ENCODE measurements at regions not wholly inside any gene's neighbourhood (a gene's known extent, or its start where the extent isn't known, plus 50 kb on each side); places are given as distances from the start of the nearest gene placed in this dataset.
"Not testable (repeated sequence)": the region's sequence is repeated elsewhere in the genome, so short reads cannot be mapped to it uniquely, and the experiment has no call there.

DNA sequence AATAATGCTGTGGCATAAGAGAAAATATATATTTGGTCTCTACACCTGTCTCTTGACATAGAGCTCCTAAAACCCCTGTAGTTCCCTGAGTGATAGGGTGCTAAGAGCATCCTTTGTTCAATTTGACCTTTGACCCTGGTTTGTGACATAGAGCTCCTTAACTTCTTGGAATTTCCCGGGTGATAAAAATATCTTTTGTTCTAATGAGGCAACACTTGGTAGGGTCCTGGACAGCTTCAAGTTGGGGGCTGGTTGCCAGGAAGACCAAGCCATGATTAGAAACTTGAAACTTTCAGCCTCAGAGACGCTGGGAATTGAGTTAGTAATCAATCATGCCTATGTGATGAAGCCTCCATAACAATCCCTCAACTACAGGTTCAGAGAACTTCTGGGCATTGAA, 105.4 kb downstream of the CASP12 start:
- DNase-seq, result no peak
- no peak for TF ChIP-seq GATA1 (IDR thresholded peaks at IDR 0.05; ENCODE audit: low read depth, low read length)
- TF ChIP-seq POLR2A (IDR thresholded peaks at IDR 0.05; ENCODE audit: low read length), result no peak

DNA sequence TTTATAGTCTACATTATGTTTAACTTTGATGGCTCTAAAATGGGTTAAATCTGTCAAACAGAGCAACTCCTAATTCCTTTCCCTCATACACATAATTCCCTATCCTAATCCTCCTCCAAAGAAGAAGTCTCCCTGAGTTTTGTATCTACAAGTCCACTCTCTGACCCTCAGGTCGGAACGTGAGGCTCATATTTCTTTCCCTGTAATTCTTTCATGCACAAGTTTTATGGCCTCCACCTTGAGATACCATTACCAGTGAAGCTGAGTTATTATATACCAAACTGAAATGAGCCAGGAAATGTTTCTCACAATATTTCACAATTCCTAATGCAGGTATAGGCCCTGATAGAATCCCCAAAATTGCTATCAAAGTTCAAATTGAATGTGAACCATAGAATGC, 106.4 kb downstream of the CASP12 start:
- DNase-seq, result no peak
- TF ChIP-seq POLR2A (IDR thresholded peaks at IDR 0.05; ENCODE audit: low read length) (no peak), GATA1 (IDR thresholded peaks at IDR 0.05; ENCODE audit: low read depth, low read length) (no peak)

DNA sequence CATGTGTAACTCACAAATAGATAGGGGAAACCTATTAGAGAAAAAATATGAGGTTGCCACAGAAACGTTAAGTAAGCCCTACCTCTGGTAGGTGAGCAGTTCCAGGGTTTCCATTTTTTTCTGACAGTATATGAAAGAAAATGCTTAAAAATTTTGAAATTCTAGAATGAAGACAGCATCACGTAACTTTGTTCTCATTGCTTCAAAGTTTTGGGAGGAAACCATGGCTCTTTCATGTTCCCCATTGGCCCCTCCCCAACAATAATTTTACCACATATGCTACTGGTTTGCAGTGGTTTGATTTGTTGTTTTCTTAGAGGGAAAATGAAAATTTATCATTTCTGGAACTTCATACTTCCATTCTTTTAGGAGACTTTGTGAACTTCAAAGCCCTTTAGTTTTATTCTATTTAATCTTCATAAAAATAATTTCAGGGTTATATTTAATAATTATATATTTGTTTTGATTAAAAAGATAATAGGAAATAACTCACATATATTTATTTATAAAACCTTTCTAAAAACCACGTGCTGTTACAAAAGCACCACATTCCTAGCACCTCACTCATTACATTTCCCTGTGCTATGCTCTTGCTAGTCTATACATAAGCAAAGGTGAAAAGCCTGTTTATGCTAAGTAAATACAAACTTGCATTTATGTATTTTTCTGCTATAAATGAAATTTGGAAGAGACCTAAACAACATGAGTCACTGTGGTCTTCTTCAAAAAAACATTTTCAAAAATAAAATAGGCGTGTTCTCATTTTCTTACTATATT, 113.4 kb downstream of the CASP12 start:
- no peak for DNase-seq
- TF ChIP-seq POLR2A (IDR thresholded peaks at IDR 0.05; ENCODE audit: low read length) (no peak), GATA1 (IDR thresholded peaks at IDR 0.05; ENCODE audit: low read depth, low read length) (no peak)

DNA sequence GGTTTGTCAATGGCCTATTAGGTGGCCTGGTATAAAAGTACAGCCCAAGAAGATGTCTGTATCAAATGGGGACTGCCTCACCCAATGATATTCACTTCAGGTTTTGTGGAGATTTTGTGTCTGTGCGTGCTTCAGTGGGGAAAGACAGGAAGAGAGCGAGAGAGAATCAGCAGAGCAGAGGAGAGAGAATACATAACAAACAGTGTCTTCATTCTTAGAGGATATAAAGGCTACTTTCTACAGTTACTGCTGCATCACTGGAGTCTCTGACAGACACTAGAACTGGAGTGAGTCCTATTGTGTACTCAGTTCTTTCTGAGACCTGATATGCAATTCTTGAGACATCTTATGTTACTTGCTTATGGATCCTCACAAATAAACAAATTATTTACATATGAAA, 115.0 kb downstream of the CASP12 start:
- no peak for DNase-seq
- TF ChIP-seq GATA1 (IDR thresholded peaks at IDR 0.05; ENCODE audit: low read depth, low read length) (no peak), POLR2A (IDR thresholded peaks at IDR 0.05; ENCODE audit: low read length) (no peak)

DNA sequence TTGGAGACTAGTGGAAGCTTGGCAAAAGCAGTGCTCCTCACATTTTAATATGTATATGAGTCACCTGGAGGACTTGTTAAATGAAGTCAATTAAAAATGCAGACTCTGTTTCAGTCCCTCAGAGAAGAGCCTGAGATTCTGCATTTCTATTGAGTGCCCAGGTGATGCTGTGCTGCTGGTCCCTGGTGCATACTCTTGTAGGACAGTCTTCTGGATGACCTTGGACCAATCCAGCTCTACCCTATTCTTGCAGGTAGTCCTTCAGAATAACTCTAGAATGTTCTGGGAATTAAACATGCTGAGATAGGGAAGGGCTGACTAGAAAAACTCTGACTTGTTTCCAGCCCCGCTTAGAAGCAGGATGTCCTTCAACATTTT, 115.9 kb downstream of the CASP12 start:
- DNase-seq, result no peak
- TF ChIP-seq POLR2A (IDR thresholded peaks at IDR 0.05; ENCODE audit: low read length), result no peak
- TF ChIP-seq GATA1 (IDR thresholded peaks at IDR 0.05; ENCODE audit: low read depth, low read length), result no peak

DNA sequence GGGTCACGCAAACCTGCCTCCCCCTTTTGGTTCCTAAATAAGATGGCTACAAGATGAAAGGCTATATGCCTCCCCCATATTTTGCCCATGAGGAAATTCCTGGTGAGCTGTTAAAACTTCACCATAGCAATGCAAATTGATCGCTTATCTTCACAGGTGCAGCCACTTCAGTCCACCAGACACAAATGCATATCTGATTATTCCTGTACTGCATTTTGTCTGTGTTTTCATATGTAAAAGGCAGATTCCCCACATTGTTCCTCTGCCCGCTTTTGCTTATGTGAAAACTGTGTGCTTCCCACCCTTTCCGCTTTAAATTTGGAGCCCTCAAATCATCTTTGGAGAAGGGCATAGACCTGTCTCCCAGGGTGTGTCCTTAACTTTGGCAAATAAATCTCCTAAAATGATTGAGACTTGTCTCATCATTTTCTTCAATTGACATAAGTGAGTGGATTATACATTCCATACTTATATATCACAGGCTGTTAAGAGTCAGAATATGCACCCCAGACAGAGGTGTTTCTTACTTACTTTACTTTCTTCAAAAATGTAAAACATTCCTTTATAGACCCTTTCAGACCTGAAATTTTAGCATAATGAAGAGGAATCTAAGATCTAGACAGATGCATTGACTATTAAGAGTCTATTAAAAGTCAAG, 116.4 kb downstream of the CASP12 start:
- no peak for DNase-seq
- no peak for TF ChIP-seq GATA1 (IDR thresholded peaks at IDR 0.05; ENCODE audit: low read depth, low read length)
- no peak for TF ChIP-seq POLR2A (IDR thresholded peaks at IDR 0.05; ENCODE audit: low read length)

DNA sequence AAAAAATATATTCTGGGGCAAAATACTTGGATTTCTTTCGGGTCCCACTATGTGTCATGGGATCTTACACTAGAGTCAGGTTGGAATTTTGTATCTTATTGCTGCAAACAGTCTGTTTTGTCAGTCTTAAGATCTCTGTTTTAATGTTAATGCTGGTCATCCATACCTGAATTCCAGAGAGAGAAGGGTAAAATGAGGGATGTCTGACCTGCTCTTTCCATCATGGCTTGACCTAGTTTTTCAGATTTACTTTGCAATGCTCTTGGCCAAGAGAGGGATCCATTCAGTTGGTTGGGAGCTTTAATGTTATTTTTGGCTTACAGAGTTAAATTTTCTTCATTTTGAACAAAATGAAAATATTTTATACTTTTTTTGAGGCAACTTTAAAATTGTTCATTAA, 117.2 kb downstream of the CASP12 start:
- DNase-seq, result no peak

DNA sequence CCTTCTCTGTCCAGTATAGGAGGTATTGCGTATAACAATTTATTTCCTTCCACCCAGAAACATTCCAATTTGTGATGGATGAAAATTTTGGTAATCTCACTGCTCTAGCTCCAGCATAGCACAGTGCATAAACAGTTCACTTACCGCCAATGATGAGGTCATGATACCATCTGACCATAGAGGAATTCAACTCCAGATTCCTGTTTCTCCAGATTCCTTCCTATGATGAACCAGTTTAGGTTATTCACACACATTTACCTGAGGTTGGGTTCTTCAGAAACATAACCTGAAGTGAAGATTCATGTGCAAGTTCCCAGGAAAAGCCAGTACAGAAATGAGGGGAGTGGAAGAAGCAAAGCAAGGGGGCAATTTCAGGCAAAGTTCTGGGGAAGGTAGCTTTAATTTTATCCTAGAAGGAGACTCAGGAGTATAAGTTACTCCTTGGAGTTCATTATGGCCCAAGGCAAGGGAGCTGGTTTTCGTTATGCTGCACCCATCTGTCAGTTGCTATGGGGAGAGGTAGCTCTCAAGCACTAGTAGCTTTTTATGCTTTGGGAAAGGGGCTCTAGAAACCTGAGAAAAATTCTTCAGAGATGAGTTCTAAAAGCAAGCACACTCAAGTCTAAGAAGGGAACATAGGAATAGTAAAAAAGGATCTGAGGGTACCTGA, 121.6 kb downstream of the CASP12 start:
- TF ChIP-seq GATA1 (IDR thresholded peaks at IDR 0.05; ENCODE audit: low read depth, low read length) (no peak), POLR2A (IDR thresholded peaks at IDR 0.05; ENCODE audit: low read length) (no peak)
- DNase-seq, result no peak

More for the DNA sequence above, 117.2 kb downstream of the CASP12 start:
- TF ChIP-seq POLR2A (IDR thresholded peaks at IDR 0.05; ENCODE audit: low read length), result no peak

DNA sequence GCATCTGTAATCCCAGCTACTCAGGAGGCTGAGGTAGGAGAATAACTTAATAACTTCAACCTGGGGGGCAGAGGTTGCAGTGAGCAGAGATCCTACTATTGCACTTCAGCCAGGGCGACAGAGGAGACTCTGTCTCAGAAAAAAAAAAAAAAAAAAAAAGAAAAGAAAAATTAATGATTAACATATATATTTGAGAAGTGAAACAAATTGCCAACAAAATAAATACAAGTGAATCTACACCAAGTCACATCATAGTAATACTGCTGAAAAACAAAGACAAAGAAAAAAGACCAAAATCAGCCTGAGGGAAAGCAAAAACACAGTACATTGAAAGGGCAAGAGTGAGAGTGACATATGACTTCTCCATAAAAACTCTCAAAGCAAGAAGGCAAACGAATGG, 123.7 kb downstream of the CASP12 start:
- TF ChIP-seq GATA1 (IDR thresholded peaks at IDR 0.05; ENCODE audit: low read depth, low read length) (no peak), POLR2A (IDR thresholded peaks at IDR 0.05; ENCODE audit: low read length) (no peak)
- no peak for DNase-seq

DNA sequence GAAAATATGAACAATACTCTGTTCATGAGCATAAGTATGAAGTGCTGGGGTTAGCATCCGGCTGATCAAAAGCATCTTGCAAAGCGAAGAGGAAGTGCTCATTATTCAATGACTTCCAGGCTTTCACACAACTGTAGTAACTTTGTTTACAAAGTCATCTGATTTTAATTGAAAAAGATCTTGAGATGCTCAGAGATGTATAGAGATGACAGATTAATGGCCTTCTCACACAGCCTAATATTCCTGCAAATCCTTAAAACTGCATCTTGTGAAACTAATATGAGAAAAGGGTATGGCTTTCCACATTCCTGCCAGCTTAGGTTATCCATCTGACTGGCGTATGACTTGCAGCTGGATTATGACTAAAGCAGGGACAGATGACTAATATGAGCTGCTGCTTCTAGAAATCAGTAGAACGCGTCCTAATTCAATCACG, 125.4 kb downstream of the CASP12 start:
- no peak for DNase-seq
- no peak for TF ChIP-seq GATA1 (IDR thresholded peaks at IDR 0.05; ENCODE audit: low read depth, low read length)
- no peak for TF ChIP-seq POLR2A (IDR thresholded peaks at IDR 0.05; ENCODE audit: low read length)

DNA sequence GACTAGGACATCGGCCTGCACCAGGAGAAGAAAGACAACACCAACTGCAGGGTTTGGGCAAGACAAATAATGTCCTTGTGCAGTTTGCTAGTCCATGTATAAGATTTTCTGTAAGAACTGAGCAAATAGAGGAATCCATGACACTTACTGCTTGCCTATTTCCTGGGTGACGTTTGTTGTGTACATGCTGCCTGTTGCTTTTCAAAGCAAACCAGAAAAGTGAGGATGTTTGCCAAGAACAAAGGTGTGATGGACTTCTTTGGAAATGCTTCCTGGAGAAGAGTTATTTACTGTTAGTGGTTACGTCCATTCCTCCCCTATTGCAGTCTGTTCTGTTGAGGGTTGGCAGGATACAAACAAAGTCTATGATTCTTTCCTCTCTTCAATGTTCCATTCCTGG, 126.5 kb downstream of the CASP12 start:
- TF ChIP-seq POLR2A (IDR thresholded peaks at IDR 0.05; ENCODE audit: low read length), result no peak
- TF ChIP-seq GATA1 (IDR thresholded peaks at IDR 0.05; ENCODE audit: low read depth, low read length), result no peak
- no peak for DNase-seq

DNA sequence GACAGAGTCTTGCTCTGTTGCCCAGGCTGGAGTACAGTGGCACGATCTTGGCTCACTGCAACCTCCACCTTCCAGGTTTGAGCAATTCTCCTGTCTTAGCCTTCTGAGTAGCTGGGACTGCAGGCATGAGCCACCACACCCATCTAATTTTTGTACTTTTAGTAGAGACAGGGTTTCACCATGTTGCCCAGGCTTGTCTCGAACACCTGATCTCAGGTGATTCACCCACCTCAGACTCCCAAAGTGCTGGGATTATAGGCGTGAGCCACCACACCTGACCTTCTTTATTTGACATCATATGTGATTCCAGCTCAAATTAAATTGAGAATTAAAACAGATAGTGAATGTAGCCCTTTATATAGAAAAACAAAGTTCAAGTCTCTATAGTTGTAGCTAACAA, 127.2 kb downstream of the CASP12 start:
- not testable (repeated sequence) for DNase-seq

DNA sequence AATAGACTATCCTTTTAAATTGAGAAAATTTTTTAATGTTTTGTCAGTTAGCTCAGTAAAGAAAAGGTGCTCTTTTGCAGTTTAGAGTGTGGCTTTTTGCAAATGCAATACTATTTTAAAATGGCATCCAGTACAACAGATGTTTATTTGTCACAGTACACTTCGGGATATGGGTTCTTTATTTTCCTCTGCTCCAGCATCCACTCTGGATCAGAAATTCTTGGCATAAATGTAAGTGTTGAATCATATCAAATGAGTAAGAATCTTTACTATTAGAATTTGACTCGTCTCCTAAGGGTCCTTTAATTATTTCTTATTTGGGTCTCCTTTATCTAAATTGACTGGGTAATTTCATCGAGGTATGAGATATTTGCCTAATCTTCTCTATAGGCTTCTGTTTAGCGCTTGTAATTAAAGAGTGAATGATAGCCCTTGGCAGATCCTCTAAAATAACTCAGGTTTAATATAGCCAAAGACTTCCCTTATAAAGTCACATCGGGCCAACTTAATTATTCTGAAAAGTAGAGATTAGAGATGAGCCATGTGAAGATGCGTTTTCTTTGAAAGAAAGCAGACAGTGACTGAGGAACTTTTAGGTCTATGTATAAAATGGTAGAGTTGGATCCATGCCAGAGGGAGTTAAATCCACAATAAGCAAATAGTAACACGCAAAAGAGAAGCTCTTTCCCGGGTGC, 132.7 kb downstream of the CASP12 start:
- TF ChIP-seq GATA1 (IDR thresholded peaks at IDR 0.05; ENCODE audit: low read depth, low read length) (no peak), POLR2A (IDR thresholded peaks at IDR 0.05; ENCODE audit: low read length) (no peak)
- no peak for DNase-seq

DNA sequence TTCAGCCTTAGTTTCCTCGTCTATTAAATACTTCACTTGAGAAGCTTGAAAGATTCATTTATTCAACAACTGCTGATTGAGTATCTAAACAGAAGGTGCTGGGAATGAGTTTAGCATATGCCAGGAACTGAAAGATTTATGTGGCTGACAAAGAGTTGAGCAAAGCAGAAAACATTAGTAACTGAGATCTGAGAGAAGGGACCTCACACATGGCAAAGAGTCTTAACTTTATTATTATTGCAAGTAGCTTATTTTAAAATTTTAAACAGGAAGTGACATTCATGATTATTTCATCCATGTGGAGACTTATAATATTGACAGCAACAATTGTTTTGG, 133.6 kb downstream of the CASP12 start:
- DNase-seq, result no peak
- no peak for TF ChIP-seq POLR2A (IDR thresholded peaks at IDR 0.05; ENCODE audit: low read length)
- TF ChIP-seq GATA1 (IDR thresholded peaks at IDR 0.05; ENCODE audit: low read depth, low read length), result no peak
